ENCODE measurements at regions not wholly inside any gene's neighbourhood (a gene's known extent, or its start where the extent isn't known, plus 50 kb on each side); places are given as distances from the start of the nearest gene placed in this dataset.

GRCh38 chr12:4206470-4206869 is 67.1 kb upstream of the CCND2 start:
- no peaks in the 10 kb centered on the region for H3K9me3 ChIP-seq (ENCODE audit: low read length)
- H3K27me3 ChIP-seq (ENCODE audit: control insufficient read depth in 1 of 2, insufficient read depth in 2 of 2, low read length in 2 of 2), result peaks cover 0 to 4% of the 10 kb centered on the region in 2 donors
- H3K4me1 ChIP-seq (ENCODE audit: insufficient read depth, low read length), result no peaks in the 10 kb centered on the region
- H3K27ac ChIP-seq (ENCODE audit: low read depth, low read length), result no peak overlapping the region
- no peak overlapping the region for H3K4me3 ChIP-seq (ENCODE audit: low read depth in 1 of 2, low read length in 2 of 2)
- no peak overlapping the region for H3K9ac ChIP-seq (ENCODE audit: low read length)
- H3K36me3 ChIP-seq (ENCODE audit: insufficient read depth, low read length), result no peaks in the 10 kb centered on the region

- Histone ChIP-seq H3K4me1 (ENCODE audit: insufficient read depth, low read length) (no peaks in the 10 kb centered on the region), H3K27ac (ENCODE audit: low read depth, low read length) (no peak overlapping the region), H3K27me3 (ENCODE audit: control insufficient read depth in 1 of 2, insufficient read depth in 2 of 2, low read length in 2 of 2) (peaks cover 0 to 9% of the 10 kb centered on the region in 2 donors), H3K9ac (ENCODE audit: low read length) (no peak overlapping the region), H3K4me3 (ENCODE audit: low read depth in 1 of 2, low read length in 2 of 2) (no peak overlapping the region), H3K9me3 (ENCODE audit: low read length) (no peaks in the 10 kb centered on the region), H3K36me3 (ENCODE audit: insufficient read depth, low read length) (no peaks in the 10 kb centered on the region)
These were observed 69.7 kb upstream of the CCND2 start for GRCh38 chr12:4203772-4204376.

GRCh38 chr12:4202918-4203317 is 70.6 kb upstream of the CCND2 start:
- Histone ChIP-seq H3K9me3 (ENCODE audit: low read length) (no peaks in the 10 kb centered on the region), H3K36me3 (ENCODE audit: insufficient read depth, low read length) (no peaks in the 10 kb centered on the region), H3K27me3 (ENCODE audit: control insufficient read depth in 1 of 2, insufficient read depth in 2 of 2, low read length in 2 of 2) (peaks cover 0 to 9% of the 10 kb centered on the region in 2 donors), H3K4me3 (ENCODE audit: low read depth in 1 of 2, low read length in 2 of 2) (no peak overlapping the region), H3K4me1 (ENCODE audit: insufficient read depth, low read length) (no peaks in the 10 kb centered on the region), H3K27ac (ENCODE audit: low read depth, low read length) (no peak overlapping the region), H3K9ac (ENCODE audit: low read length) (no peak overlapping the region)

GRCh38 chr12:4202487-4202886 is 71.1 kb upstream of the CCND2 start:
- no peak overlapping the region for H3K9ac ChIP-seq (ENCODE audit: low read length)
- no peak overlapping the region for H3K27ac ChIP-seq (ENCODE audit: low read depth, low read length)
- no peaks in the 10 kb centered on the region for H3K4me1 ChIP-seq (ENCODE audit: insufficient read depth, low read length)
- no peak overlapping the region for H3K4me3 ChIP-seq (ENCODE audit: low read depth in 1 of 2, low read length in 2 of 2)
- H3K9me3 ChIP-seq (ENCODE audit: low read length), result no peaks in the 10 kb centered on the region
- H3K27me3 ChIP-seq (ENCODE audit: control insufficient read depth in 1 of 2, insufficient read depth in 2 of 2, low read length in 2 of 2), result peaks cover 0 to 9% of the 10 kb centered on the region in 2 donors
- H3K36me3 ChIP-seq (ENCODE audit: insufficient read depth, low read length), result no peaks in the 10 kb centered on the region

GRCh38 chr12:4201333-4202100 is 72.0 kb upstream of the CCND2 start:
- H3K4me1 ChIP-seq (ENCODE audit: insufficient read depth, low read length), result no peaks in the 10 kb centered on the region
- no peaks in the 10 kb centered on the region for H3K9me3 ChIP-seq (ENCODE audit: low read length)
- no peak overlapping the region for H3K27ac ChIP-seq (ENCODE audit: low read depth, low read length)
- no peak overlapping the region for H3K9ac ChIP-seq (ENCODE audit: low read length)
- H3K4me3 ChIP-seq (ENCODE audit: low read depth in 1 of 2, low read length in 2 of 2), result no peak overlapping the region
- no peaks in the 10 kb centered on the region for H3K36me3 ChIP-seq (ENCODE audit: insufficient read depth, low read length)
- H3K27me3 ChIP-seq (ENCODE audit: control insufficient read depth in 1 of 2, insufficient read depth in 2 of 2, low read length in 2 of 2), result peaks cover 0 to 9% of the 10 kb centered on the region in 2 donors

GRCh38 chr12:4197922-4198763 is 75.4 kb upstream of the CCND2 start:
- Histone ChIP-seq H3K4me1 (ENCODE audit: insufficient read depth, low read length) (no peaks in the 10 kb centered on the region), H3K9ac (ENCODE audit: low read length) (no peak overlapping the region), H3K27ac (ENCODE audit: low read depth, low read length) (no peak overlapping the region), H3K4me3 (ENCODE audit: low read depth in 1 of 2, low read length in 2 of 2) (no peak overlapping the region), H3K27me3 (ENCODE audit: control insufficient read depth in 1 of 2, insufficient read depth in 2 of 2, low read length in 2 of 2) (peaks cover 0 to 5% of the 10 kb centered on the region in 2 donors), H3K36me3 (ENCODE audit: insufficient read depth, low read length) (no peaks in the 10 kb centered on the region), H3K9me3 (ENCODE audit: low read length) (no peaks in the 10 kb centered on the region)

- Histone ChIP-seq H3K9ac (ENCODE audit: low read length) (no peak overlapping the region), H3K27me3 (ENCODE audit: control insufficient read depth in 1 of 2, insufficient read depth in 2 of 2, low read length in 2 of 2) (peaks cover 0 to 5% of the 10 kb centered on the region in 2 donors), H3K4me1 (ENCODE audit: insufficient read depth, low read length) (no peaks in the 10 kb centered on the region), H3K9me3 (ENCODE audit: low read length) (no peaks in the 10 kb centered on the region), H3K4me3 (ENCODE audit: low read depth in 1 of 2, low read length in 2 of 2) (no peak overlapping the region), H3K36me3 (ENCODE audit: insufficient read depth, low read length) (no peaks in the 10 kb centered on the region), H3K27ac (ENCODE audit: low read depth, low read length) (no peak overlapping the region)
These were observed 76.6 kb upstream of the CCND2 start for GRCh38 chr12:4196805-4197420.

GRCh38 chr12:4194668-4195067 is 78.9 kb upstream of the CCND2 start:
- Histone ChIP-seq H3K9me3 (ENCODE audit: low read length) (no peaks in the 10 kb centered on the region), H3K27ac (ENCODE audit: low read depth, low read length) (no peak overlapping the region), H3K4me3 (ENCODE audit: low read depth in 1 of 2, low read length in 2 of 2) (no peak overlapping the region), H3K9ac (ENCODE audit: low read length) (no peak overlapping the region), H3K27me3 (ENCODE audit: control insufficient read depth in 1 of 2, insufficient read depth in 2 of 2, low read length in 2 of 2) (no peaks in the 10 kb centered on the region), H3K4me1 (ENCODE audit: insufficient read depth, low read length) (no peaks in the 10 kb centered on the region), H3K36me3 (ENCODE audit: insufficient read depth, low read length) (no peaks in the 10 kb centered on the region)

GRCh38 chr12:4193821-4194220 is 79.7 kb upstream of the CCND2 start:
- H3K4me3 ChIP-seq (ENCODE audit: low read depth in 1 of 2, low read length in 2 of 2), result no peak overlapping the region
- H3K27me3 ChIP-seq (ENCODE audit: control insufficient read depth in 1 of 2, insufficient read depth in 2 of 2, low read length in 2 of 2), result no peaks in the 10 kb centered on the region
- H3K27ac ChIP-seq (ENCODE audit: low read depth, low read length), result no peak overlapping the region
- H3K36me3 ChIP-seq (ENCODE audit: insufficient read depth, low read length), result no peaks in the 10 kb centered on the region
- no peaks in the 10 kb centered on the region for H3K4me1 ChIP-seq (ENCODE audit: insufficient read depth, low read length)
- H3K9ac ChIP-seq (ENCODE audit: low read length), result no peak overlapping the region
- no peaks in the 10 kb centered on the region for H3K9me3 ChIP-seq (ENCODE audit: low read length)

- Histone ChIP-seq H3K27me3 (ENCODE audit: control insufficient read depth in 1 of 2, insufficient read depth in 2 of 2, low read length in 2 of 2) (no peaks in the 10 kb centered on the region), H3K4me3 (ENCODE audit: low read depth in 1 of 2, low read length in 2 of 2) (no peak overlapping the region), H3K9ac (ENCODE audit: low read length) (no peak overlapping the region), H3K9me3 (ENCODE audit: low read length) (no peaks in the 10 kb centered on the region), H3K36me3 (ENCODE audit: insufficient read depth, low read length) (no peaks in the 10 kb centered on the region), H3K27ac (ENCODE audit: low read depth, low read length) (no peak overlapping the region), H3K4me1 (ENCODE audit: insufficient read depth, low read length) (no peaks in the 10 kb centered on the region)
These were observed 81.9 kb upstream of the CCND2 start for GRCh38 chr12:4191642-4192041.

- Histone ChIP-seq H3K27ac (ENCODE audit: low read depth, low read length) (no peak overlapping the region), H3K27me3 (ENCODE audit: control insufficient read depth in 1 of 2, insufficient read depth in 2 of 2, low read length in 2 of 2) (no peaks in the 10 kb centered on the region)
These were observed 82.4 kb upstream of the CCND2 start for GRCh38 chr12:4191149-4191548.

More at GRCh38 chr12:4191149-4191548, 82.4 kb upstream of the CCND2 start:
- no peaks in the 10 kb centered on the region for H3K36me3 ChIP-seq (ENCODE audit: insufficient read depth, low read length)
- no peaks in the 10 kb centered on the region for H3K4me1 ChIP-seq (ENCODE audit: insufficient read depth, low read length)
- no peak overlapping the region for H3K9ac ChIP-seq (ENCODE audit: low read length)
- H3K9me3 ChIP-seq (ENCODE audit: low read length), result no peaks in the 10 kb centered on the region
- H3K4me3 ChIP-seq (ENCODE audit: low read depth in 1 of 2, low read length in 2 of 2), result no peak overlapping the region
